ENCODE measurements at regions not wholly inside any gene's neighbourhood (a gene's known extent, or its start where the extent isn't known, plus 50 kb on each side); places are given as distances from the start of the nearest gene placed in this dataset.

DNA sequence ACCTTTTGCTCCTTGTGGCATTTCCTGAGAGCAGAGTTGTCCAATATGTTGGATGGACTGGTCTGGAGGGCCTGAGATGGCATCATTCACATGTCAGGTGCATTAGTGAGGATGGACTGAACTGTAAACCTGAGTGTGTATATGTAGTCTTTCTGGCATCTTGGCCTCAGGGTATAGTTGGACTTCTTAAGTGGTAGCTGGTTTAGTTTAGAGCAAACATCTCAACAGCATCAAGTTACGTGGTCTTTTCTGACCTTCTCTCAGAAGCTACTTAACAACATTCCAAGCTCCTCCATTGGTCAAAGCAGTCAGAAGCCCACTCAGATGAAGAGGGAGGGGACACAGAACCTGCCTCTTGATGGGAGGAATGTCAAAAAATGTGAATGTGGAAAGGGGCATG, 829.9 kb downstream of the METTL15 start:
- in situ Hi-C loops (cut with HindIII; ENCODE audit: low pct_unique_long_range_greater_than_20kb, low sequenced_read_pairs) (no loop called here), intact Hi-C loops (cut with micrococcal nuclease; ENCODE audit: unreplicated experiment) (no loop called here)
- no peaks in the 10 kb centered on the region for H3K27me3 ChIP-seq (ENCODE audit: control insufficient read depth, insufficient read depth, low read length)
- no peak overlapping the region for H3K27ac ChIP-seq (ENCODE audit: low read length)
- ChIA-PET CTCF (no interaction called here), POLR2A (no interaction called here)
- no peaks in the 10 kb centered on the region for H3K9me3 ChIP-seq (ENCODE audit: control insufficient read depth, insufficient read depth, low read depth, low read length)
- no TSS peak for BruUV-seq (replicated peaks)
- no peak for TF ChIP-seq TCF7L2 (IDR thresholded peaks at IDR 0.05; ENCODE audit: low read depth, low read length)
- TF ChIP-seq, protein P1, sequence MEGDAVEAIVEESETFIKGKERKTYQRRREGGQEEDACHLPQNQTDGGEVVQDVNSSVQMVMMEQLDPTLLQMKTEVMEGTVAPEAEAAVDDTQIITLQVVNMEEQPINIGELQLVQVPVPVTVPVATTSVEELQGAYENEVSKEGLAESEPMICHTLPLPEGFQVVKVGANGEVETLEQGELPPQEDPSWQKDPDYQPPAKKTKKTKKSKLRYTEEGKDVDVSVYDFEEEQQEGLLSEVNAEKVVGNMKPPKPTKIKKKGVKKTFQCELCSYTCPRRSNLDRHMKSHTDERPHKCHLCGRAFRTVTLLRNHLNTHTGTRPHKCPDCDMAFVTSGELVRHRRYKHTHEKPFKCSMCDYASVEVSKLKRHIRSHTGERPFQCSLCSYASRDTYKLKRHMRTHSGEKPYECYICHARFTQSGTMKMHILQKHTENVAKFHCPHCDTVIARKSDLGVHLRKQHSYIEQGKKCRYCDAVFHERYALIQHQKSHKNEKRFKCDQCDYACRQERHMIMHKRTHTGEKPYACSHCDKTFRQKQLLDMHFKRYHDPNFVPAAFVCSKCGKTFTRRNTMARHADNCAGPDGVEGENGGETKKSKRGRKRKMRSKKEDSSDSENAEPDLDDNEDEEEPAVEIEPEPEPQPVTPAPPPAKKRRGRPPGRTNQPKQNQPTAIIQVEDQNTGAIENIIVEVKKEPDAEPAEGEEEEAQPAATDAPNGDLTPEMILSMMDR (IDR thresholded peaks at IDR 0.05) = no peak
- TF ChIP-seq SIN3A (IDR thresholded peaks at IDR 0.05; ENCODE audit: borderline replicate concordance, insufficient read depth, low read depth, low read length) = no peak
- TF ChIP-seq POLR2AphosphoS5 (IDR thresholded peaks at IDR 0.05; ENCODE audit: low read depth, low read length) = no peak
- no peaks in the 10 kb centered on the region for H3K4me1 ChIP-seq (ENCODE audit: control insufficient read depth, insufficient read depth, low read length)
- DNase-seq (ENCODE audit: low read depth, low spot score) (no peak), ATAC-seq (no peak)
- no peak overlapping the region for H3K4me3 ChIP-seq (ENCODE audit: low read depth in 2 of 2, low read length in 2 of 2)
- no peaks in the 10 kb centered on the region; the same call in 1 of the 2 replicates for H3K36me3 ChIP-seq (ENCODE audit: control insufficient read depth, insufficient read depth, low read length)

DNA sequence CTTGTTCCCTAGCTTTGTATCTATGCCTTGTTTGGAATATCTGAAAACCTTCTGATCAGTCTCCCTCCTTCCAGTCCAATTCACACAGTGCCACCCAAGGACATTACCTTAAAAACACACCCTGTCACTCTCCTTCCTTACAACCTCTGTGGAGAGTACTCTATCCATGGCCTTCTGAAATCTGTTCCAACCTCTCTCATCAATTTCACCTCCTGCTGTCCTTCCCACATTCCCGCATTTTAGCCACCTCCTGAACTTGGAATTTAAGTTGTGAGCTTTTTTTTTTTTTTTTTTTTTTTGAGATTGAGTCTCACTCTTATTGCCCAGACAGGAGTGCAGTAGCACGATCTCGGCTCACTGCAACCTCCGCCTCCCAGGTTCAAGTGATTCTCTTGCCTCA, 824.8 kb downstream of the METTL15 start:
- TF ChIP-seq, protein P1 (IDR thresholded peaks at IDR 0.05) = no peak
- TF ChIP-seq POLR2AphosphoS5 (IDR thresholded peaks at IDR 0.05; ENCODE audit: low read depth, low read length) (no peak), TCF7L2 (IDR thresholded peaks at IDR 0.05; ENCODE audit: low read depth, low read length) (no peak), SIN3A (IDR thresholded peaks at IDR 0.05; ENCODE audit: borderline replicate concordance, insufficient read depth, low read depth, low read length) (no peak)
- TF ChIP-seq, protein P2, sequence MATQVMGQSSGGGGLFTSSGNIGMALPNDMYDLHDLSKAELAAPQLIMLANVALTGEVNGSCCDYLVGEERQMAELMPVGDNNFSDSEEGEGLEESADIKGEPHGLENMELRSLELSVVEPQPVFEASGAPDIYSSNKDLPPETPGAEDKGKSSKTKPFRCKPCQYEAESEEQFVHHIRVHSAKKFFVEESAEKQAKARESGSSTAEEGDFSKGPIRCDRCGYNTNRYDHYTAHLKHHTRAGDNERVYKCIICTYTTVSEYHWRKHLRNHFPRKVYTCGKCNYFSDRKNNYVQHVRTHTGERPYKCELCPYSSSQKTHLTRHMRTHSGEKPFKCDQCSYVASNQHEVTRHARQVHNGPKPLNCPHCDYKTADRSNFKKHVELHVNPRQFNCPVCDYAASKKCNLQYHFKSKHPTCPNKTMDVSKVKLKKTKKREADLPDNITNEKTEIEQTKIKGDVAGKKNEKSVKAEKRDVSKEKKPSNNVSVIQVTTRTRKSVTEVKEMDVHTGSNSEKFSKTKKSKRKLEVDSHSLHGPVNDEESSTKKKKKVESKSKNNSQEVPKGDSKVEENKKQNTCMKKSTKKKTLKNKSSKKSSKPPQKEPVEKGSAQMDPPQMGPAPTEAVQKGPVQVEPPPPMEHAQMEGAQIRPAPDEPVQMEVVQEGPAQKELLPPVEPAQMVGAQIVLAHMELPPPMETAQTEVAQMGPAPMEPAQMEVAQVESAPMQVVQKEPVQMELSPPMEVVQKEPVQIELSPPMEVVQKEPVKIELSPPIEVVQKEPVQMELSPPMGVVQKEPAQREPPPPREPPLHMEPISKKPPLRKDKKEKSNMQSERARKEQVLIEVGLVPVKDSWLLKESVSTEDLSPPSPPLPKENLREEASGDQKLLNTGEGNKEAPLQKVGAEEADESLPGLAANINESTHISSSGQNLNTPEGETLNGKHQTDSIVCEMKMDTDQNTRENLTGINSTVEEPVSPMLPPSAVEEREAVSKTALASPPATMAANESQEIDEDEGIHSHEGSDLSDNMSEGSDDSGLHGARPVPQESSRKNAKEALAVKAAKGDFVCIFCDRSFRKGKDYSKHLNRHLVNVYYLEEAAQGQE (IDR thresholded peaks at IDR 0.05; ENCODE audit: insufficient read depth in 1 of 2, low read depth in 2 of 2, low read length in 1 of 2) = no peak
- no peak for ATAC-seq
- in situ Hi-C loops (cut with HindIII; ENCODE audit: low pct_unique_long_range_greater_than_20kb, low sequenced_read_pairs) (no loop called here), intact Hi-C loops (cut with micrococcal nuclease; ENCODE audit: unreplicated experiment) (no loop called here)
- ChIA-PET CTCF (no interaction called here), POLR2A (no interaction called here)
- no peak for DNase-seq (ENCODE audit: low read depth, low spot score)
- H3K9me3 ChIP-seq (ENCODE audit: control insufficient read depth, insufficient read depth, low read depth, low read length) = no peaks in the 10 kb centered on the region
- no peaks in the 10 kb centered on the region for H3K4me1 ChIP-seq (ENCODE audit: control insufficient read depth, insufficient read depth, low read length)
- H3K27me3 ChIP-seq (ENCODE audit: control insufficient read depth, insufficient read depth, low read length) = no peaks in the 10 kb centered on the region
- no peak overlapping the region for H3K4me3 ChIP-seq (ENCODE audit: low read depth in 2 of 2, low read length in 2 of 2)
- H3K27ac ChIP-seq (ENCODE audit: low read length) = no peak overlapping the region
- no peaks in the 10 kb centered on the region for H3K36me3 ChIP-seq (ENCODE audit: control insufficient read depth, insufficient read depth, low read length)
- BruUV-seq (replicated peaks) = no TSS peak
